Activated CD4-positive, alpha-beta T cell treated with anti-CD3 and anti-CD28 coated beads, Interleukin-2, amount 50 U/mL, for 16 hours (primary cell): ENCODE measurements at regions not wholly inside any gene's neighbourhood (a gene's known extent, or its start where the extent isn't known, plus 50 kb on each side); places are given as distances from the start of the nearest gene placed in this dataset.

Source experiments
- DNase-seq: peaks from one replicate; pipeline ENCODE4 v3.0.0-alpha.2; 2020

DNA sequence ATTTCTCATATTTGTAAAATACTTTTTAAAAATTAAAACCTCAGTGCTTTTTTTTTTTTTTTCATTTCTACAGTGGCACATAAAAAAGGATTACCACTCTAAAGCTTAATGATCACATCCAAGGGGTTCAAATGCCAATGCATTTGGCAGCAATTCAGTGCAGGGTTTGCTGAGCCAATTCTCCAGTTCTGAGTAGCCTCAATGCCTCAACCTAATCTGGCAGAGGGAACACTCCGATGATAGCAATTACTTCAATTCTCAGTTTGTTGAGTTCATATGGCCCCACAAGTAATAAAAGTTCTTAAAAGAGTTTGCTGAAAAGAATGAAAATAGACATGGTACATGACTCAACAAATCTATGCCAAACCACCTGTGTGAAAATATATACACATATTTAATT is 79.3 kb upstream of the RBMS3 start:
- DNase-seq: no peak

DNA sequence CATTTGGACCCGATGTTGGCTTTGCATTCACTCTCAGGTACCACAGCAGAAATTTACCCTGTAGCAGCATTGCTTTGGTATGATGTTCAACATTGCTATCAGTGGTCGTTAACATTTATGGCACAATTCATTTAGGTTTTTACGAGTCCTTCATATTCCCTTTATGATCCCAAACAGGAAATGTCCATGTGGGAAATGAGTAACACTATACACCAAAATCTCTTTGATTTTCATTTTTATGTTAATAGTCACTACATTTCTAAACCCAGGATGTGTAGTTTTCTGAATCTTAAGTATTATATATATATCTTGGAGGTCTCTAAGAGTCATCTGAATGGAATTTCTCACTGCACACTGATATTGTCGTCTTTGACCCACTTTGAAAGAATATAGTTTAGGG is 78.5 kb upstream of the RBMS3 start:
- DNase-seq: no peak

DNA sequence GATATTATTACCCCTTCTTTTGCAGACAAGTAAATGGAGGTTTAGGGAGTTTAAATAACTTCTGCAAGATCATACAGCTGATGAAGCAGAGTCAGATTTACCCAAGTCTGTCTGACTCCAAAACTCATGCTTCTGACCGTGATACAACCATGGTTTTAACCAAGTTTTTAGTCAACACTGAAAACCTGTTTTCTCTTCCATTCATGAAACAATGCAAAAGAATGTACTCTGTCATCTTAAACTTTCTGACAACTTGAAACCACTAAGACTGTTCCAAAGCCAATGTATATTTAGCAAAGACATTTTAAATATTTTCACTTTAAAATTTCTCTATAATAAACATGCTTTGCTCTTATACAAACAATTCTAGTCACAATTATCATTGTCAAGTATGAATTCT is 77.0 kb upstream of the RBMS3 start:
- no peak for DNase-seq

DNA sequence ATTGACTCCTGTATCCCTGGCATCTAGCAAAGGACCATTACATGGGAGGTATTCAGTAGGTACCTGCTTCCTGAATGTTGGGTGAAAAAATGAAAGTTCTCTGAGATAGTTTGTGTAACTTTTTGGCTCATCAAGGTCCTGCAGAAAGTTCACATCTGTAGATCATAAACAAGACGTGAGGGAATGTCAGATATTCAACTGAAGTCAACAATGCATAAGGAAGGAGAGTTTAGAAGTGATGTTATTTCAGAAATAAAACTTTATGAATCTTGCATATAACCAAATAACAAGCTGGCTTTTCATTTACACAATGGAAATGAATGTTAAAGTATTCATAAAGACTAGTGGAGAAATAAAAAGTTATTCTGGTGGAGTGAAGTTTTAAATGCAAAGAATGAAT is 73.4 kb upstream of the RBMS3 start:
- DNase-seq: no peak

DNA sequence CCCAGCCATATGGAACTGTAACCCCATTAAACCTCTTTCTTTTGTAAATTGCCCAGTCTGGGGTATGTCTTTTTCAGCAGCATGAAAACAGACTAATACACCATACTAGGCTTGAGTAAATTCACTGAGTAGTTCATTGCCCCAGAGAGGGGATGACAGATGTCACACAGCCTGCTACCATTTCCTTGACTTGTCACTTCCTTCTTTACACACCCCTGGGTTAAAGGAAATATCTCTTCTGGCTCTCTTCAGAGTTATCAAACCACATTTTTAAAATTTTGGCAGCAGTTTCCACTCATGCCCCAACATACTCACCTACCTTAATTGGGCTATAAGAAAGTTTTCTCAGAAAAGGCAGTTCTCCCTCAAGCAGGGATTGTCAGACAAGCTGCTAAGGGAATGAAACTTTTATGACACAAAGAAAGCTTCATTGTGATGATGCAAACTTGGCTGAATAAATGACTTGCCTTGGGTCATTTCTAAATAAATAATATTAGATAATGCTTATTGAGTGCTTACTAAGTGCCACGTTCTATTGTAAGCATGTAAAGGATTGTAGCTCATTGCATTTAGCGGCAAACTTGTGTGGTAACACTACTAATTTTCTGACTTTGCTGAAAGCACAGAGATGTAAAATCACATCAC is 68.0 kb upstream of the RBMS3 start:
- DNase-seq: no peak

DNA sequence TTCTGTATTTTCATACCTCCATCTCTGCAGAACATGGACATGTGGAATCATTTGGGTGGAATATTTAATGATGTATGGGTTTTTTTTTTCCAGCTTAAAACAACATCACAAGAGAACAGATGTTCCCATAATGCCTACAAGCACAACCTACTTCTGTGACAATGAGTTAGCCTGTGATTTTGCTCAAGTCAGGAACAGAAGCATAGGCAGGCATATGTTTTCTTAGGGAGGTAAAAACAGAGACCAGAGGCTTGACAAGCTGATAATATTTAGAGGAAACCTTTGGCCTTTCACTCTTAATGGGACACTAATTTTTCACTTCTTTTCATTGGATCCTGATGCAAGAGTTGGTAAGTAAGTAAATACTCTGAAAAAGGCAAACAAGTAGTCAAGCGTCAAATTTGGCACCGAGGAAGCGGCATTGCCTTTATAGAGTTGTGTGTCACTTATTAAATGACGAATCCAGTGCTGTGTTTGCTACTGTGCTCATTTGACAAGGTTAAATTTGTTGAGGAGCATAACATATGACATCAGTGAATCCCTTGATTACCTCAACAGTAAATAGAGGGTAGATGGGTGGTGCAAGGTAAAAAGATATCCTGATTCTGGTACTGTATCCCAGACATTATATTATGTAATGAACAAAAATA is 66.7 kb upstream of the RBMS3 start:
- DNase-seq: no peak

DNA sequence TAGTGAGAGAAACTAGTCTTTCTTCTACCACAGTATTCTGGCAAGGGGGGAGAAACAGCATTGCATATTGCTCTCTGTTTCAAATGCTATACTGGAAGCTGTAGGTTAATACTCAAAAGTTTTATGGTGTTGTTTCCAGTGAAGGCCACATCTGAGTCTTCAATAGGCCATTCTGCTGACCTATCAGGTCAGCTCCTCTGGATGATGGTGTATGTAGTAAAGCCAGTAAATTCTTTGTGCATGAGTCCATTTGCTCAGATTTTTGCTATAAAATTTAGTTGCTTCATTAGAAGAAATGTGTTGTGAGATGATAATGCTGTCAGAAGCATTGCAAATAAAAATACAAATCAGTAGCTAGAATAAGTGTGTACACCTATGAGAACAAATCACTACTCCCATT is 64.9 kb upstream of the RBMS3 start:
- no peak for DNase-seq

DNA sequence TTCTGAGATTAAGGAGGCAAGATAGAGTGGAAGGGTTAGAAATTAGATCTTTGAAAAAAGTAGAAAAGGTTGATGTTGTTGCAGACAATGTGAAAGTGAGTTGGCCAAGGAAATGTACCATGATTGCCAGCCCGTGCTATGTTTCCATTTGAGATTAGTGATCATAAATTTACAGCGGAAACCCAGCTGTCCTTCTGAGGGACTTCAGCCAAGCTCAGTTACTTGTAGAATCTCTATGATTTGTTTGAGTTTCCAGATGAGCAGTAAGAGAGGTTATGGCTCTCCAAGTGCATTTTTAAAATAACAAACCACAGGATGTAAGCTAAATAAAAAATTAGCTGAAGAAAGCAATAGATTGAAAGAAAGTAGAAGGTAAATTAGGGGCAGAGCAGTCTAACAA is 54.2 kb upstream of the RBMS3 start:
- DNase-seq: no peak

DNA sequence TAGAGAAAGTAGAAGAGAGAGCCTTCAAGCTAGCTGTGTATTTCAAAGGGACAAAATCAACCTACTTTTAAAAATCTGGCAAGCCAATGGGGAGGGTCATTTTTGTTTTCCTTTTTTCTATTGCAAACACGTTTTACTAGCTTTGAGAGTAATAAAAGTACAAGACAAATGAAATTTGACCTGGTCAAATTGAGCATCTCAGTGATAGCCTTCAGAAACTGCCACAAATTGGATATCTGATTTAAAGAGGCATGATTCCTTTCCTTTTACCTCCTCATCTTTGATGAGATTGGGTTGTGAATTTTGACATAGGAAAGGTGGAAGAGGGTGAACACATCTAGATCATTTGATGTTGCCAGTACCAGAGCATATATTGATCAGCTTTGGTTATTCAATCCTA is 53.6 kb upstream of the RBMS3 start:
- no peak for DNase-seq
